Left cardiac atrium (tissue), 4 donors: ENCODE measurements at regions not wholly inside any gene's neighbourhood (a gene's known extent, or its start where the extent isn't known, plus 50 kb on each side); places are given as distances from the start of the nearest gene placed in this dataset.

Experiments
- ATAC-seq, 2 donors: fragments of 200-7000 bp; cut with Tn5 transposase; one replicate each; pipeline ENCODE4 v1.9.1; 2020; ENCODE audit warnings: mild to moderate bottlenecking in 2 of 2, moderate library complexity in 2 of 2
- DNase-seq: peaks from one replicate; pipeline ENCODE4 v3.0.0-alpha.2; 2020
- intact Hi-C, 2 donors: fragments of 100-400 bp; cut with DNase I; formaldehyde crosslinking; loops; one replicate each; pipeline versions ENCODE4 v1.14.1 to v1.15.1; 2022 to 2023
- donor health status: DM: no; HTN: yes; CAD: no.
- donor health status: DM: no; HTN: yes; CAD: no; lungs with severe emphysema.
- donor health status: DM: yes; HTN: yes; CAD: no.
- donor health status: Dilated cardiomyopathy.

DNA sequence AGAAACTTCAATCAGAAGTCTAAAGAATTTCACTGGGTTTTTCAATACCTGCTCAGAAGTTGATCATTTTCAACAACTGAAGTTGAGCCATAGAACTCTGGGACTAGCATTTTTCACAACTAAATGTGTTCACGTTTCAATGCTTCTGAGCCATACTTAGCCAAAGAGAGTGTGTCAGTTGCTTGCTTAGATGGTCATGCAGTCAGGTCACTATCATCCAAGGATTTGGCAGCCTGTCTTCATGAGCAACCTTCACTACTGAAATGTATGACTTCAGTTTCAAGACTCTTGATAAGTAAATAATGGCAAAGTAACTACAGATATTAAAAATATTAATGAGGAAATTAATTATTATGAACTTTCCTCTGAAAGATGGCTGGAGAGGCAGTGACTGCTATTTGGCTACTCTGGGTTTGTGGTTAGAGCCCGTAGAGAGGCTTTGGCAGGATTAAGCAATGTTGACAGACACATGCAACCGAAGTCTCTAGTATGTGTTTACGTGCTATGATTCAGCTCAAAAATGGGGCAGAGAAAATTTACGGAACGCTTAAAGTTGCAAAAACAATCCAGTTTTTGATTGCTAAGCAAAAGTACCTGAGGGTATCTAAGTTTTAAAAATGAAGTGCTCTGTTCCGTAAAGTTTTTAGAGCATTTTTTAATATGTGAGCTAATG is 133.8 kb downstream of the GMNC start:
- intact Hi-C loops = no loop called here
- DNase-seq (no peak), ATAC-seq (no peak)

DNA sequence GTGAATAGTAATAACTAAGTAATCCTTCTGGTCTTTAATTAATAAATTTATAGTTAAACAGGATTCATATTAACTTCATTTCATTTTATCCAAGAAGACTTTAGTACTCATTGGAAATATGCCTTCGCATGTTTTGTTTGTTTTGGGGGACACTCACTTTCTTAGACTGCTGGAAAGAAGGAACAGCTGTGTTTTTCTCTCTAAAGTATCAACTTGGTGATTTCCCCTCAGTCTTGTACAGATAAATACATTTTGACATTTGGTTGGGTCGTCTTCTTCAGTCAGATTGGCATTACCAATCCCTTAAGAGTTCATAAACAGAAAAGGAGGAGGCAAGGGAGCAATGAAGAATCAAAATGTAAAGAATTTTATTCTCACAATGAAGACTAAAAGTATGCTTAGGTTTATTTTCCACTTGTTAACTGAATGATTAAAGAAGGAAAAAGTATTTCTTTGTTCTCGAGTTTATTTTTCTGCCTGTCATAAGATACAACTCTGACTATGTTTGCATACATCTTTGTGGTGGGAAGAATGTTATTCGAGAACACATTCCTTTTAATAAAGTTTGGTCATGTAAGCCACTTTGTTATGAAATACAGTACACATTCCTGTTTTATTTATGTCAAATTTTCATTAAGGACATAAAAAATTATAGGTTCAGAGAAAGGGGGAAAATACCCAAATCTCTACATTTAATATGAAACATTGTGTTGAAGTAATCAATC is 140.2 kb downstream of the GMNC start:
- no peak for DNase-seq
- intact Hi-C loops = no loop called here
- ATAC-seq = no peak

DNA sequence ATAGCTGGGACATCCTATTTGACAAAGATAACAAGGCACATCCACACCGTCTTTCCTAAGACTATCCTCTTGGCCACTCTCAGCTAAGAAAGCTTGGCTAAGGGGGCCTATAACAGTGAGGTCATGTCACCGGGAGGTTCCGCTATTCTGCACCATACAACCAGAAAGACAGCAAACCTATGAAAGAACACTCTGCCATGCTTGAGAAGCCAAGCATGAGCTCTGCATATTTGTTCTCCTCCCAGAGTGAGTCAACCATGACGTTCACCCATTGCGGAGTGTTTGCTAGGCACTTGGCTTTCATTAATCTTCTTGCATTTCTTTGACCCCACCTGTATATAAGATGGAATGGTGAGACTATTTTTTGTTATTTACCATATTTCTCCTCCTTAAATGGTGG is 141.2 kb downstream of the GMNC start:
- DNase-seq (no peak), ATAC-seq (no peak)
- intact Hi-C loops = no loop called here

DNA sequence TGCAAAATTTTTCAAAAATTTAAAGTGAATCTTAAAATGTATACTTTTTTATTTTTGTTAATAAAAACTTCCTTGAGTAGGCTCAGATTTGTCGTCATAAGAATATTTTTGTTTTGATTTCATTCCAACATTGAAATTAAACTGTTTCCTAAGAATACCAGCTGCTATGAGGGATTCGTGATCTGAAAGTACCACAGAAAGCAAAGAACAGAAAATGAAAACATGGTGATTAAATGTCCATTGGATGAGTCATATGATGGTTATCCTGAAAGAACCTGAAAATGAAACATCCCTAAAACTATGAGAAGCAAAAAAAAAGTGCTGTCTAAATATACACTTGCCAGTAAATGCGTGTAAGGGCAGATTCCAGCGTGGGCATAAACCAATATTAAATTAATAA is 143.8 kb downstream of the GMNC start:
- intact Hi-C loops = no loop called here
- ATAC-seq (peak in 1 of 2 donors; percentile 36), DNase-seq (no peak)

DNA sequence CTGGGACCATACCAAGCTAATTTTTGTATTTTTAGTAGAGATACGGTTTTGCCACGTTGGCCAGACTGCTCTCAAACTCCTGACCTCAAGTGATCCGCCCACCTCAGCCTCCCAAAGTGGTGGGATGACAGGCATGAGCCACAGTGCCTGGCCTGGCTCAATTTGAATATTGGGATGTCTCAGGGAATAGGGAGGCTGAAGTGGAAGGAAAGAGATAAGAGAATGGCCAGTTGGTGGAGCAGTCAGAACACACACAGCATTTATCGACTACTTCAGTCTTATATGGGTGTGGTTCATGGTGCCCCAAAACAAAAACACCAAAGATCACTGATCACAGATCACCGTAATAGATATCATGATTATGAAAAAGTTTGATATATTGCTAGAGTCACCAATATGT is 144.4 kb downstream of the GMNC start:
- ATAC-seq (no peak), DNase-seq (no peak)
- intact Hi-C loops = no loop called here

DNA sequence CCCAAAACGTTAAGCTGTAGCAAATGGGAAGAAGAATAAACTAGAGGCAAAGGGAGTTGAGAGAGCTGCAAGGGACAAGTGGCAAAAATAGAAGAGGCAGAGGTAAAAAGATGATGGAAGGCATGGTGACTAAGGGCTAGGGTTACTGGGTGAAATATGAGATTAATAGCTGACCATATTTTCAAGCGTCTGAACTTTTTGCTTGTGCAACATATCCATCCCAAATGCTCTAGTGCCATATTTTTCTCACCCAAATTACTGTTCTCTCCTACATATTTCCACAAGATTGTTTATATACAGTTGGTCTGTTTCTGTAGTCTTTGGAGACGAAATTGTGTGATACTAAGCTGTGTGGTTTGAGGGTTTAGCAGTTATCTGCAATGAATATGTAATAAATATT is 145.5 kb downstream of the GMNC start:
- no peak for DNase-seq
- no peak for ATAC-seq
- intact Hi-C loops = no loop called here

DNA sequence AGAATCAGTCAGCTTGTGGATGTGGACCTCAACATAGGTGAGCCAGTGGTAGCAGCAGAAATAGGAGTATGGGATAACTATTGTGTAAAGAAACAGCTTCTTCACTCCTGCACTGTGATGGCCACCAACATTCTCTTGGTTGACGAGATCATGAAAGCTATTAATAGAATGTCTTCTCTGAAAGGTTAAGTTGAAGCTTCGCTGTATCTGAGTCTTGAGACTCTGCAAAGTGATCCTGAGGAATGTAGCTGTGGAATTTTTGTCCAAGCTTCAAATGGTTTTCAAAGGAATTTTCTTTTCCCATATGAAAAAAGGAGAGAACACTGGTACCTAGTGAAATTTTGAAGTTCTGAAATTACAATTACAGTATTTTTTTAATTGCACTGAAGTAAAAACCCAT is 146.3 kb downstream of the GMNC start:
- DNase-seq (no peak), ATAC-seq (no peak)
- intact Hi-C loops = no loop called here

DNA sequence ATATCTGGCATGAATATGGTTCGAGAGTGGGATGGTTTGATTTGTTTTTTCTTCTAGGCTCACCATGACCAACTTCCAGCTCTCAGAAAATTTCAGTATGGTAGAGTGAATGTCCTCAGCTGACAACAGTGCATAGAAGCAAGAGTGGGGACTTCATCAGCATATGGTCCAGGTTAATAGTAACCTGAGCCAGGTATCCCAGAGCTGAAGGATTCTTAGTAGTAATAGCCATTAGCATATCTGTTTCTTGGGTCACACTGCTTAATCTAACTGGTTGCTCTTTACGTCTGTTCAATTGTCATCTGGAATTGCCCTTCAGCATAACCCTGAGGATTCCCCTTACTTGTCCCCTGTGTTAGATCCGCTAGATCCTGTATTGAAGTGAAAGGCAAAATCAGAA is 151.8 kb downstream of the GMNC start:
- ATAC-seq = no peak
- intact Hi-C loops = no loop called here
- no peak for DNase-seq

DNA sequence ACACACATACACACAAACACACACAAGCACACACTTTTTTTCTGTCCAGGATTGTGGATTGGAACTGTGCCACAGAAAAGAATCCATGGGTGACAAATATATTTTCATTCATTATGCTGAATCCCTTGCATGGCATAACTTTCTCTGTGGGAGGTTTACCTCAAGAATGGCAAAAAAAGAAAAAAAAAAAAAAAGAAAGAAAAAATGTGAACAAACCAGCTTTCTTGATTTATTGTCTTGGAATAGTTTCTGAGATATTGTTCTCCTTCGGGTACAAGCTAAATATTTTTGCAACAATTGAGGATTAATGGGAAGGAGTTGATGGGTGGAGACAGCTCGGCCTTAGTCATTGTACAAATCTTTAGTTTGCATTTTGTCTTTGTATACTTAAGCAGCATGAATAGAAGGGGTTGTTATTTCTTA is 153.1 kb downstream of the GMNC start:
- intact Hi-C loops = loop anchor here in 1 of 2 donors (10.0 kb wide), 1 partner anchor 155 kb away; the partner anchor contains the start of gene GMNC
- no peak for DNase-seq
- ATAC-seq = no peak
